Fibroblast of lung (primary cell): ENCODE measurements at regions not wholly inside any gene's neighbourhood (a gene's known extent, or its start where the extent isn't known, plus 50 kb on each side); places are given as distances from the start of the nearest gene placed in this dataset.

ENCODE experiments used
- CTCF ChIP-seq, 2 donors: IDR thresholded peaks in 1 of 2; conservative IDR thresholded peaks in 1 of 2; 1 replicate in 1 of 2; 2 replicates in 1 of 2; pipeline ENCODE4 v1.5.1; 2011 to 2012; ENCODE audit warnings: low read length in 2 of 2, control low read depth in 1 of 2, inconsistent platforms in 1 of 2, low read depth in 1 of 2, mild to moderate bottlenecking in 1 of 2
- EZH2 ChIP-seq: IDR thresholded peaks from 2 replicates; pipeline ENCODE4 v1.5.1; 2012; ENCODE audit warnings: low read length, control low read depth, mild to moderate bottlenecking; ENCODE audit errors: missing control alignments

GRCh38 chr6:155832596-155832995 is 377.0 kb upstream of the NOX3 start:
- peak in 1 of 2 donors; percentile 22 for TF ChIP-seq CTCF (conservative IDR thresholded peaks at IDR 0.05 in 1 of 2, IDR thresholded peaks at IDR 0.05 in 1 of 2; ENCODE audit: low read depth in 1 of 2, low read length in 2 of 2)
- TF ChIP-seq EZH2 = no peak
